ENCODE measurements at regions not wholly inside any gene's neighbourhood (a gene's known extent, or its start where the extent isn't known, plus 50 kb on each side); places are given as distances from the start of the nearest gene placed in this dataset.

GRCh38 chr17:73950593-73950914 is 252.9 kb upstream of the RPL38 start:
- Histone ChIP-seq H3K27me3 (ENCODE audit: control insufficient read depth in 1 of 2, insufficient read depth in 2 of 2, low read length in 2 of 2) (peaks cover 11 to 17% of the 10 kb centered on the region in 2 experiments), H3K9me3 (ENCODE audit: control insufficient read depth in 1 of 2, insufficient read depth in 1 of 2, low read length in 2 of 2) (peaks cover 0 to 14% of the 10 kb centered on the region in 2 experiments), H3K27ac (ENCODE audit: low read depth in 1 of 2, low read length in 2 of 2) (no peak overlapping the region), H3K36me3 (ENCODE audit: insufficient read depth, low read length) (no peaks in the 10 kb centered on the region), H3K4me1 (ENCODE audit: insufficient read depth, low read length) (peaks cover 13% of the 10 kb centered on the region), H3K4me3 (ENCODE audit: low read length) (no peak overlapping the region)
- Mint-ChIP-seq H3K9me3 (no peaks in the 10 kb centered on the region), H3K27me3 (peaks cover 25% of the 10 kb centered on the region), H3K36me3 (ENCODE audit: low read depth) (no peaks in the 10 kb centered on the region), H3K27ac (no peak overlapping the region), H3K4me1 (ENCODE audit: low read depth) (peaks cover 6% of the 10 kb centered on the region), H3K4me3 (no peak overlapping the region)
- intact Hi-C loops (cut with DNase I, micrococcal nuclease): loop anchor here (5.0 kb wide), 2 partner anchors 238 to 303 kb away; no protein-coding TSS in a partner anchor
- DNase-seq (no peak), ATAC-seq (ENCODE audit: poor library complexity) (no peak)
- TF ChIP-seq CTCF (IDR thresholded peaks at IDR 0.05): no peak
- ChIA-PET CTCF (no interaction called here), POLR2A (no interaction called here)

GRCh38 chr17:73952082-73952479 is 251.4 kb upstream of the RPL38 start:
- Histone ChIP-seq H3K27ac (ENCODE audit: low read depth in 1 of 2, low read length in 2 of 2) (no peak overlapping the region), H3K4me3 (ENCODE audit: low read length) (peak overlapping the region; percentile 41), H3K9me3 (ENCODE audit: control insufficient read depth in 1 of 2, insufficient read depth in 1 of 2, low read length in 2 of 2) (peaks cover 0 to 14% of the 10 kb centered on the region in 2 experiments), H3K36me3 (ENCODE audit: insufficient read depth, low read length) (no peaks in the 10 kb centered on the region), H3K4me1 (ENCODE audit: insufficient read depth, low read length) (peaks cover 13% of the 10 kb centered on the region), H3K27me3 (ENCODE audit: control insufficient read depth in 1 of 2, insufficient read depth in 2 of 2, low read length in 2 of 2) (peaks cover 11 to 17% of the 10 kb centered on the region in 2 experiments)
- Mint-ChIP-seq H3K4me3 (no peak overlapping the region), H3K27me3 (peaks cover 21% of the 10 kb centered on the region), H3K36me3 (ENCODE audit: low read depth) (no peaks in the 10 kb centered on the region), H3K4me1 (ENCODE audit: low read depth) (peaks cover 6% of the 10 kb centered on the region), H3K27ac (no peak overlapping the region), H3K9me3 (no peaks in the 10 kb centered on the region)
- ATAC-seq (ENCODE audit: poor library complexity): no peak
- intact Hi-C loops (cut with DNase I, micrococcal nuclease): loop anchor here (2.0 to 5.0 kb wide), 3 partner anchors 240 to 305 kb away; no protein-coding TSS in a partner anchor
- TF ChIP-seq CTCF (IDR thresholded peaks at IDR 0.05): no peak
- CTCF ChIA-PET: no interaction called here
- POLR2A ChIA-PET: no interaction called here
- DNase-seq: no peak

GRCh38 chr17:73952480-73953205 is 250.8 kb upstream of the RPL38 start:
- intact Hi-C loops (cut with DNase I, micrococcal nuclease): loop anchor here (2.0 to 5.0 kb wide), 3 partner anchors 240 to 306 kb away; no protein-coding TSS in a partner anchor
- Mint-ChIP-seq H3K36me3 (ENCODE audit: low read depth) (no peaks in the 10 kb centered on the region), H3K27ac (no peak overlapping the region), H3K4me3 (no peak overlapping the region), H3K4me1 (ENCODE audit: low read depth) (peaks cover 6% of the 10 kb centered on the region), H3K9me3 (no peaks in the 10 kb centered on the region), H3K27me3 (peaks cover 20% of the 10 kb centered on the region)
- no peaks in the 10 kb centered on the region for H3K36me3 ChIP-seq (ENCODE audit: insufficient read depth, low read length)
- peaks cover 13% of the 10 kb centered on the region for H3K4me1 ChIP-seq (ENCODE audit: insufficient read depth, low read length)
- DNase-seq: peak in 12 of 14 experiments; percentile 9 to 58 (median 36)
- ChIA-PET POLR2A (no interaction called here), CTCF (no interaction called here)
- peaks cover 11 to 17% of the 10 kb centered on the region in 2 experiments for H3K27me3 ChIP-seq (ENCODE audit: control insufficient read depth in 1 of 2, insufficient read depth in 2 of 2, low read length in 2 of 2)
- no peak for TF ChIP-seq CTCF (IDR thresholded peaks at IDR 0.05)
- H3K27ac ChIP-seq (ENCODE audit: low read depth in 1 of 2, low read length in 2 of 2): no peak overlapping the region
- peak overlapping the region; percentile 41 for H3K4me3 ChIP-seq (ENCODE audit: low read length)
- peak; percentile 55 for ATAC-seq (ENCODE audit: poor library complexity)
- H3K9me3 ChIP-seq (ENCODE audit: control insufficient read depth in 1 of 2, insufficient read depth in 1 of 2, low read length in 2 of 2): peaks cover 0 to 13% of the 10 kb centered on the region in 2 experiments

Measured in CD4-positive, alpha-beta T cell (primary cell).